ENCODE measurements at regions not wholly inside any gene's neighbourhood (a gene's known extent, or its start where the extent isn't known, plus 50 kb on each side); places are given as distances from the start of the nearest gene placed in this dataset.

- no peak for DNase-seq (ENCODE audit: low read depth in 2 of 3, low spot score in 2 of 3)
Observed at GRCh38 chr12:123078120-123078465, 72.8 kb downstream of the PITPNM2 start.

- DNase-seq (ENCODE audit: low read depth in 2 of 3, low spot score in 2 of 3), result no peak
Observed at GRCh38 chr12:123077298-123078119, 73.4 kb downstream of the PITPNM2 start.

DNA sequence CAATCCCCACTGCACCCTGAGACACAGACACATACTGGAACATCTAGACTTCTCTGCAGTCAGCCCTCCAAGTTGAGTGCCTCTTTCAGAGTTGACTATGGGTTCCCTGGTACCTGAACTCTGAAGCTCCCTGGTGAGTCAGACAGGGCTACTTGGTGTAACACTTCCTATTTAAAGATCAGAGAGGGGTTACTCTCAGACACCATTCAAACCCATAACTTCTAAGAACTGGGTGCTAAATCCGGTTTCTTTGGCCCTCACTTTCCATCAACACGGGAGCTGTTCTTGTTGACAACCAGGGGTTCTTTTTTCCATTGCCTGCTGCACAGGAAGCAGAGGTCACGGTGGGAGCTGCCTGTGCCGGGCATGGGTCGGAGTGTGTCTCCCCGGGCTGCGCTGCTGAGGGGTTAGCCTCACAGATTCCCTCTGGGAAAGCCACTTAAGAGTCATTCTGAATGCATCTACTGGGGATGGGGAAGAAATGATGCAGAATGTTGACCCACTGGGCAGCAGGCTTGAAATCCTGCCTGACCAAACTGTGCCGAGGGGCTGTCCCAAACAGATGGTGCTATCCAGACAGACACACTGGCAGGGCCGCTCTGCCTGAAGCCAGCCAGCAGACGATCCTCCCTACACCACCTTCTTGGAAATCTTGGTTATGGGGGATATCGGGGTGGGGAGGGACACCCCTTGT is 74.1 kb downstream of the PITPNM2 start:
- peak in 2 of 3 experiments; percentile 24 to 41 for DNase-seq (ENCODE audit: low read depth in 2 of 3, low spot score in 2 of 3)

- peak; percentile 40 to 66 (median 47) for DNase-seq (ENCODE audit: low read depth in 2 of 3, low spot score in 2 of 3)
Observed at GRCh38 chr12:123075646-123076171, 75.2 kb downstream of the PITPNM2 start.

- DNase-seq (ENCODE audit: low read depth in 2 of 3, low spot score in 2 of 3), result no peak
Observed at GRCh38 chr12:123075087-123075645, 75.7 kb downstream of the PITPNM2 start.

GRCh38 chr12:123073962-123074801 is 76.7 kb downstream of the PITPNM2 start:
- no peak for DNase-seq (ENCODE audit: low read depth in 2 of 3, low spot score in 2 of 3)

DNA sequence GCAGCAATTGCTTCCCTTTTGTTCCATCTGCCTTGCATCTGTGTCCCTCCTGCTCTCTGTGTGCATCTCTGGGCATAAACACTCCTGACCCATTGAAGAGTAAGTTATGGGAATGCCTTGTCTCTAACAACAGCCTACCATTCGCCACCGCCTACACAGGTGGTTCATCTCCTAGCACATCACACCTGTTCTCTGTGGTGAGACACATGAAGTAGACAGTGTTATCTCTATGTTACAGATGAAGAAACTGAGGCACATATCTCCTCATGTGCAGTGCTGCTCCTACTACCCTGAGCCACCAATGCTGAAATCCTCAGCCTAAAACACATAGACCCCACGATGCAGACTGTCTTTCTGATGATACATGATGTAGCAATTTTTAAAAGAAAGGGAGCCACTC is 77.6 kb downstream of the PITPNM2 start:
- no peak for DNase-seq (ENCODE audit: low read depth in 2 of 3, low spot score in 2 of 3)

- DNase-seq (ENCODE audit: low read depth in 2 of 3, low spot score in 2 of 3), result no peak
Observed at GRCh38 chr12:123071857-123072256, 79.0 kb downstream of the PITPNM2 start.

- DNase-seq (ENCODE audit: low read depth in 2 of 3, low spot score in 2 of 3), result no peak
Observed at GRCh38 chr12:123071099-123071800, 79.6 kb downstream of the PITPNM2 start.

- no peak for DNase-seq (ENCODE audit: low read depth in 2 of 3, low spot score in 2 of 3)
Observed at GRCh38 chr12:123070267-123071081, 80.4 kb downstream of the PITPNM2 start.

DNA sequence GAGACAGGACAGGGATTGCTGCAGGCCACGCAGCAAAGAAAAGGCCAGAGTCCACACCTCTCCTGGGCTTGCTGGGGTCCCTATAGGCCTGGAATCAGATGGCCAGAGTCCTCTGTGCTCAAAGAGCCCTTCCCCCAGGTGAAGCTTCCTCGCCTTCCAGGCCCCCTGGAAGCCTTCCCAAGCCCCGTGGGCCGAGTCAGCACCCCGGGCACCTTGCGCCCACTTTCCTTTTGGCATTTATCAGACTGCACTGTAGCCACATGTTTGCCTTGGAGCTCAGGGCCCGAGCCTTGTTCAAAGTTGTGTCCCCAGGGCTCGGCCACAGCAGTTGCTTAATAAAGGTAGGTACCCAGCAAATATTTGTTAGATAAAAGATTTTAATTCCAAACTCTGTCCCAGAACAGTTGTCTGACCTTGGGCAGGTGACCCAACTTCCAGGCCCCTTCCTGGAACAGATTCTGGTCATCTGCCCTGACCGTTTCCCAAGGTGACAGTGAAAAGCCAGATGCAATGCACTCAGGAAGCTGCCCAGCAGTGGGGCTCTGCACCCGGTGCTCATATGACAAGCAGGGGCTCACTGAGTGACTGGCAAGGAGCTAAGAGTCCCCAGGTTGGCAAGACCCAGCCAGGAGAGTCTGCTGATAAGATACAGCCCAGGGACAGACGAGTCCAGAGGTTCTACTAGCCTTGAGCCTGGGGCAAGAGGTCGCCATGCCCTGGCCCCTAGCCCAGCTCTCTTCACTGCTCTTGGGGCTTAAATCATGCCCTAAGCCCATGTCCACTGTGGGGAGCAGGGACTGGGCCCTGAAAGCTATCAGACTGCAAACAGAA is 81.2 kb downstream of the PITPNM2 start:
- no peak for DNase-seq (ENCODE audit: low read depth in 2 of 3, low spot score in 2 of 3)

DNA sequence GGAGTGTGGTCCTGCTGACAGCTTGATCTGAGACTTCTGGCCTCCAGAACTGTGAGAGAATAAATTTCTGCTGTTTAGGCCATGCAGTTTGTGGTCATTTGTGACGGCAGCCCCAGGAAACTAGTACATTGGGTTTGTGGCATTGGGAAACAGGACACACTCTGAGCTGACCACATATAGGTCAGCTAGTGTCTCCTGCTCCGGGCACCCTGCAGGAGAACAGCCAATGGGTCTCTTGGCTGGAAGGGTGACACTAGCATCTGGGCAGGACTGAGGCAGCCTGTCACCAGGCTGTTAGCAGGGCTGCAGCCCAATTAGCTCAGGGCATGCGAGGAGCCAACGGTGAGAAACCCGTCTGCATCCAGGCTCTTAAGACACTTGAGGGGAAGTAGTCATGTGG is 83.2 kb downstream of the PITPNM2 start:
- no peak for DNase-seq (ENCODE audit: low read depth in 2 of 3, low spot score in 2 of 3)

- DNase-seq (ENCODE audit: low read depth in 2 of 3, low spot score in 2 of 3), result no peak
Observed at GRCh38 chr12:123066384-123066710, 84.5 kb downstream of the PITPNM2 start.

- DNase-seq (ENCODE audit: low read depth in 2 of 3, low spot score in 2 of 3), result no peak
Observed at GRCh38 chr12:123065676-123066383, 85.1 kb downstream of the PITPNM2 start.

DNA sequence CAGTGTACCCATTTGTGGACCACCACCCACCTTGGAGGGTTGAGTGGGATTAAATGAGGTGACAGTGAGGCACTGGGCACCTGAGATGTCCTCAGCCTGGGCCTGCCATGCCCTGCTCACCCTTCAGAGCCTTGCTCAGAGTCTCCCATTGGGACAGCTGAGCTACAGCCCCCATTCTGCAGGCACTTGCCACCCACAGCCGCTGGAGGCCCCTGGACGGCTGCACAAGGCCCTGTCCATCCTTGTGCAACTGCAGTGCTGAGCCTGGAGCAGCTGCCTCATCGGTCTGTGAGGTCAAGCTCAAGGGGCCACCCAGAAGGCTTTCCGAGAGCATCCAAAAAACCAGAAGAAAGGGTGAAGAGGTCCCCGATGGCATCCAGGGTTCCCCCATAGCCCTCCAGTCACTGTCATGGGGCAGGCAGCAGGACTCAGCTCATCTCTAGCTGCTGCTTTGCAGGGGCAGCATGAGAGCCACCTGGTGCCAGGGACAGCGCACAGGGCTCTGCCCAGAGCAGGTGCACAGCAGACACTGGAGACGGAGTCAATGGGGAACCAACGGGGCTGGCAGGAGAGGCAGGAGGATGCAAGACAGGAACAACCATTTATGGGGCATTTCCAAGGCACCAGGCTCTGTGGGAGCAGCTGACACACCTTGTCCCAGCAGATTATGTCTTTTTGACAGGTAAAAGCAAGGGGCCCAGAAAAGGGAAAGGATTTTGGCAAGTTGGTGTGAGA is 84.6 kb downstream of the ARL6IP4 start:
- DNase-seq (ENCODE audit: low read depth in 2 of 3, low spot score in 2 of 3), result no peak

DNA sequence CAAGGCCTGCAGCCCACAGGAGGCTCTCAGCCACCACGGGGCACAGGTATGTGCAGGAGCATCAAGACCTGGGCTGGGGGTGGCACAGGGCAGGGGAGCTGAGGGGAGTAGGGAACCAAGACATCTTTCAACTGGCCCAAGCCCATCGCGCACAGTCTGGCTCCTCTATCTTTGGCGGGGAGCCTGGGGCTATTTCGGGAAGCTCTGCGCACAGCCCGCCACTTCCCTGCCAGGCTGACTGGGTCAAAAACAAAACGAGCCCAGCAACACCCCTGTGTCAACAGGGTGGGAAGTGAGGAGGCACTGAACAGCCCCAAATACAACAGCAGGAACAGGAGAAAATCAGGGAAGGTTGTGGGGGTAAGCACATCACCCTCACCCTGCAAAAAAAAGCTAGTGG is 83.9 kb downstream of the ARL6IP4 start:
- no peak for DNase-seq (ENCODE audit: low read depth in 2 of 3, low spot score in 2 of 3)

DNA sequence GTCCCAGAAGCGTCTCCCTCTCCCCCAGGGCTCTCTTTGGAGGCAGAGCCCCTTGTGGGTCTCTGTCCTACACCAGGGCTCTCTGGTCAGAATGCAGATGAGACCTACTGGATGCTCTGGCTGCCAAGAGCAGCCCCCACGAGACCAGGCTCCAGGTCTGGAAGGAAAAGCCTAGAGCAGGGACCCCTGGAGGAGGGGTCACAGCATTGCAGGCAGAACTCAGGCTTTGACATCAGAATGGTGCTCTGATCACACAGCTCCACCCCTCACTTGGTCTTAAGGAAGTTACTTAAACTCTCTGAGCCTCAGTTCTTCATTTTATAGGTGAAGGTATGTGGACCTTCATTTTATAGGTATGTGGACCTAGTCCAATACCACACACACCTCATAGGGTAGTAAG is 83.1 kb downstream of the ARL6IP4 start:
- no peak for DNase-seq (ENCODE audit: low read depth in 2 of 3, low spot score in 2 of 3)

All from activated CD8-positive, alpha-beta memory T cell treated with anti-CD3 and anti-CD28 coated beads for 48 hours (primary cell).